ENCODE measurements at regions not wholly inside any gene's neighbourhood (a gene's known extent, or its start where the extent isn't known, plus 50 kb on each side); places are given as distances from the start of the nearest gene placed in this dataset.
"Not testable (repeated sequence)": the region's sequence is repeated elsewhere in the genome, so short reads cannot be mapped to it uniquely, and the experiment has no call there.

- Histone ChIP-seq H3K4me3 (no peak overlapping the region), H3K27ac (no peak overlapping the region), H3K36me3 (no peaks in the 10 kb centered on the region), H3K4me1 (no peaks in the 10 kb centered on the region), H3K27me3 (replicated peaks in 1 of 7) (peaks cover 0 to 36% (median 0%) of the 10 kb centered on the region in 7 donors), H3K9me3 (no peaks in the 10 kb centered on the region)
- 59 to 75% (median 73%) methylated on average over 17 of the region's 17 CpGs for WGBS, 5 donors
- intact Hi-C loops (cut with DNase I; ENCODE audit: low total_unique reads) = no loop called here
- TF ChIP-seq CTCF (IDR thresholded peaks at IDR 0.05 in 8 of 11, conservative IDR thresholded peaks at IDR 0.05 in 3 of 11) (no peak), POLR2AphosphoS5 (IDR thresholded peaks at IDR 0.05) (no peak), POLR2A (IDR thresholded peaks at IDR 0.05) (no peak)
- DNase-seq = no peak
Observed at GRCh38 chr22:49457146-49457545, 370.5 kb downstream of the BRD1 start.

GRCh38 chr22:49455595-49455994, 372.1 kb downstream of the BRD1 start:
- 67 to 90% (median 79%) methylated on average over 11 of the region's 11 CpGs for WGBS, 5 donors
- H3K4me1 ChIP-seq = no peaks in the 10 kb centered on the region
- peaks cover 0 to 51% (median under 1%) of the 10 kb centered on the region in 7 donors for H3K27me3 ChIP-seq (replicated peaks in 1 of 7)
- no peaks in the 10 kb centered on the region for H3K9me3 ChIP-seq
- no peak overlapping the region for H3K27ac ChIP-seq
- no peak for DNase-seq
- TF ChIP-seq POLR2AphosphoS5 (IDR thresholded peaks at IDR 0.05) (no peak), CTCF (IDR thresholded peaks at IDR 0.05 in 8 of 11, conservative IDR thresholded peaks at IDR 0.05 in 3 of 11) (no peak), POLR2A (IDR thresholded peaks at IDR 0.05) (no peak)
- intact Hi-C loops (cut with DNase I; ENCODE audit: low total_unique reads) = no loop called here
- H3K36me3 ChIP-seq = no peaks in the 10 kb centered on the region
- H3K4me3 ChIP-seq = no peak overlapping the region

- DNase-seq = no peak
- peaks cover 0 to 59% (median 10%) of the 10 kb centered on the region in 7 donors for H3K27me3 ChIP-seq (replicated peaks in 1 of 7)
- no peaks in the 10 kb centered on the region for H3K4me1 ChIP-seq
- no peak overlapping the region for H3K4me3 ChIP-seq
- TF ChIP-seq POLR2A (IDR thresholded peaks at IDR 0.05) = no peak
- TF ChIP-seq CTCF (IDR thresholded peaks at IDR 0.05 in 8 of 11, conservative IDR thresholded peaks at IDR 0.05 in 3 of 11) = no peak
- no peak for TF ChIP-seq POLR2AphosphoS5 (IDR thresholded peaks at IDR 0.05)
- WGBS, 5 donors = 85 to 94% (median 88%) methylated on average over 7 of the region's 7 CpGs
- no peaks in the 10 kb centered on the region for H3K36me3 ChIP-seq
- intact Hi-C loops (cut with DNase I; ENCODE audit: low total_unique reads) = no loop called here
- H3K9me3 ChIP-seq = no peaks in the 10 kb centered on the region
- H3K27ac ChIP-seq = no peak overlapping the region
Observed at GRCh38 chr22:49454726-49455125, 372.9 kb downstream of the BRD1 start.

GRCh38 chr22:49453771-49454170, 373.9 kb downstream of the BRD1 start:
- whole genome bisulfite sequencing, 5 donors = 79 to 89% (median 85%) methylated on average over 14 to 15 of the region's 15 CpGs
- Histone ChIP-seq H3K36me3 (no peaks in the 10 kb centered on the region), H3K4me1 (no peaks in the 10 kb centered on the region), H3K27me3 (replicated peaks in 1 of 7) (peaks cover 0 to 62% (median 16%) of the 10 kb centered on the region in 7 donors), H3K4me3 (no peak overlapping the region), H3K9me3 (no peaks in the 10 kb centered on the region), H3K27ac (no peak overlapping the region)
- intact Hi-C loops (cut with DNase I; ENCODE audit: low total_unique reads) = no loop called here
- no peak for DNase-seq
- TF ChIP-seq POLR2AphosphoS5 (IDR thresholded peaks at IDR 0.05) (no peak), CTCF (IDR thresholded peaks at IDR 0.05 in 8 of 11, conservative IDR thresholded peaks at IDR 0.05 in 3 of 11) (no peak), POLR2A (IDR thresholded peaks at IDR 0.05) (no peak)

GRCh38 chr22:49453019-49453418, 374.7 kb downstream of the BRD1 start:
- H3K27ac ChIP-seq; DNase-seq; H3K4me3 ChIP-seq; intact Hi-C loops (cut with DNase I; ENCODE audit: low total_unique reads); H3K4me1 ChIP-seq; H3K9me3 ChIP-seq; H3K36me3 ChIP-seq: not testable (repeated sequence)
- WGBS, 5 donors = 80 to 91% (median 88%) methylated on average over 1 of the region's 1 CpG
- H3K27me3 ChIP-seq (replicated peaks in 1 of 7) = peaks cover 0 to 68% (median 19%) of the 10 kb centered on the region in 7 donors

All from spleen (tissue), 11 donors.